ENCODE measurements at regions not wholly inside any gene's neighbourhood (a gene's known extent, or its start where the extent isn't known, plus 50 kb on each side); places are given as distances from the start of the nearest gene placed in this dataset.

GRCh38 chr4:18676526-18676915 lies 655.0 kb upstream of the LCORL start:
- no peak overlapping the region for H3K4me2 ChIP-seq (ENCODE audit: insufficient read depth, insufficient read length, low read length)
- H3K23me2 ChIP-seq (ENCODE audit: insufficient read length, low read depth, low read length, poor library complexity, severe bottlenecking) = no peaks in the 10 kb centered on the region
- WGBS (ENCODE audit: extremely low coverage, insufficient read length, low lambda C conversion rate) = no CpG with 5 or more reads among the region's 4 CpGs

More at GRCh38 chr4:18676526-18676915, 655.0 kb upstream of the LCORL start:
- H4K5ac ChIP-seq (ENCODE audit: insufficient read length, low read depth, low read length) = no peak overlapping the region
- H3K9me3 Mint-ChIP-seq = no peaks in the 10 kb centered on the region; a peak in 1 of 5 replicates
- no peaks in the 10 kb centered on the region for H3K4me1 ChIP-seq (ENCODE audit: insufficient read depth, low read length)
- H3K36me3 Mint-ChIP-seq (ENCODE audit: insufficient read depth in 1 of 3, low read depth in 3 of 3) = no peaks in the 10 kb centered on the region
- no peak overlapping the region for H3K9ac ChIP-seq (ENCODE audit: extremely low read depth, insufficient read length, low read length)
- no peak overlapping the region for H3K27ac ChIP-seq (ENCODE audit: insufficient read length, low read depth, low read length)
- H4K8ac ChIP-seq (replicated peaks; ENCODE audit: insufficient read length, low read depth, low read length) = no peak overlapping the region
- H3K56ac ChIP-seq (ENCODE audit: insufficient read length, low read depth, low read length) = no peak overlapping the region
- H4K20me1 ChIP-seq (ENCODE audit: control insufficient read depth, insufficient read depth, insufficient read length) = no peaks in the 10 kb centered on the region
- DNase-seq = no peak
- H3K23ac ChIP-seq (ENCODE audit: insufficient read length, low read depth, low read length) = no peak overlapping the region
- no peak overlapping the region for H3K27ac Mint-ChIP-seq
- H2AFZ ChIP-seq (ENCODE audit: low read length) = no peak overlapping the region
- no peak overlapping the region for H3T11ph ChIP-seq (ENCODE audit: low read length)
- H3K79me1 ChIP-seq (ENCODE audit: insufficient read depth, low read depth, low read length, poor library complexity, severe bottlenecking) = no peaks in the 10 kb centered on the region
- no peaks in the 10 kb centered on the region for H3K27me3 Mint-ChIP-seq (ENCODE audit: low read depth)
- H3K14ac ChIP-seq (ENCODE audit: insufficient read depth, low read length) = no peak overlapping the region; the same call in 1 of the 2 replicates
- no peak overlapping the region for H3K4me3 Mint-ChIP-seq
- no peak overlapping the region for H2AK5ac ChIP-seq (ENCODE audit: insufficient read length, low read length)
- H3K27me3 ChIP-seq (ENCODE audit: insufficient read depth, low read length) = no peaks in the 10 kb centered on the region
- H3K18ac ChIP-seq (ENCODE audit: insufficient read length, low read depth, low read length) = no peak overlapping the region
- H2BK120ac ChIP-seq (ENCODE audit: low read depth, low read length, poor library complexity, severe bottlenecking) = no peak overlapping the region
- H2BK12ac ChIP-seq (ENCODE audit: insufficient read length, low read depth, low read length) = no peak overlapping the region
- H3K79me2 ChIP-seq (ENCODE audit: insufficient read depth, low read length) = no peaks in the 10 kb centered on the region
- H4K91ac ChIP-seq (ENCODE audit: insufficient read length, low read depth, low read length) = no peak overlapping the region
- no peaks in the 10 kb centered on the region for H3K4me1 Mint-ChIP-seq
- no peak overlapping the region for H2BK15ac ChIP-seq (ENCODE audit: low read depth, low read length)
- H2BK5ac ChIP-seq (ENCODE audit: insufficient read length, low read length) = no peak overlapping the region
- no peaks in the 10 kb centered on the region for H3K9me3 ChIP-seq (ENCODE audit: control insufficient read depth, low read depth, low read length)
- H3K4ac ChIP-seq (ENCODE audit: low read depth, low read length) = no peak overlapping the region
- no peak for TF ChIP-seq CTCF (conservative IDR thresholded peaks at IDR 0.05)
- H2BK20ac ChIP-seq (ENCODE audit: low read depth, low read length, poor library complexity, severe bottlenecking) = no peak overlapping the region
